Stimulated activated naive CD8-positive, alpha-beta T cell treated with anti-CD3 and anti-CD28 coated beads, Interleukin-15, Interleukin-2, amounts not matched to agents 100 ng/mL and 50 ng/mL, for 24 hours (primary cell): ENCODE measurements at regions not wholly inside any gene's neighbourhood (a gene's known extent, or its start where the extent isn't known, plus 50 kb on each side); places are given as distances from the start of the nearest gene placed in this dataset.
A peak's percentile ranks its signal among the peaks of the same experiment; 100 is the strongest.
"Not testable (repeated sequence)": the region's sequence is repeated elsewhere in the genome, so short reads cannot be mapped to it uniquely, and the experiment has no call there.

Experiments used
- H3K27ac Mint-ChIP-seq: one replicate; pipeline ENCODE4 v1.8.0; 2021; ENCODE audit warnings: mild to moderate bottlenecking, mixed read lengths
- H3K27me3 Mint-ChIP-seq: one replicate; pipeline ENCODE4 v1.8.0; 2021; ENCODE audit warnings: mixed read lengths
- H3K36me3 Mint-ChIP-seq: one replicate; pipeline ENCODE4 v1.8.0; 2021; ENCODE audit warnings: low read depth, mixed read lengths
- H3K4me1 Mint-ChIP-seq: one replicate; pipeline ENCODE4 v1.8.0; 2021; ENCODE audit warnings: low read depth, mixed read lengths
- H3K4me3 Mint-ChIP-seq: one replicate; pipeline ENCODE4 v1.8.0; 2021; ENCODE audit warnings: mild to moderate bottlenecking, mixed read lengths
- H3K9me3 Mint-ChIP-seq: one replicate; pipeline ENCODE4 v1.8.0; 2021; ENCODE audit warnings: mixed read lengths

DNA sequence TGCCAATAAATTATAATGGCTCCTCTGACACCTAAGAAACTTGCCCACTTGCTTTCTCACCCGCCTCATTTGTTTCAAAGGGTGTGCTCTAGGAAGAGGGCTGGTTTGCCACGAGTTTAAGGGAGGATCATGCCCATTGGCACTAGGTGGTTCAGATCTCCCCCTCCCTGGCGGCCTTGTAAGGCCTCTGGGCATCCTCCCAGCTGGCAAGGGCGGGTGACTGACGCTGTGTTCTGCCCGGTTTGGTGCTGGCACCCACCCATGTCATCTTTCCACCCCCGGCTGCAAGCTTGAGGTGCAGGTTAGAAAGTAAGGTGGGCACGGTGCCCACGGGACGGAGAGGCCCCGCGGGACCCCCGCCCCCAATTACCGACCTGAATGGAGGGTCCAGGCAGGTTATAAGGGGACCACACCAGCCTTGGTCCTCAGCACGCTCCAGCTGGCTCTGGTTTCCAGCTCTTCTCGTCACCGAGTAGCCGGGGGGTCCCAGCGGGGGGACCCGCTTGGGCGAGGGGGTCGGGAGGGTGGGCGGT, 90.4 kb downstream of the PTPRS start:
- peaks cover 9% of the 10 kb centered on the region for H3K4me1 Mint-ChIP-seq
- H3K27ac Mint-ChIP-seq = no peak overlapping the region
- H3K27me3 Mint-ChIP-seq = peaks cover 19% of the 10 kb centered on the region
- H3K9me3 Mint-ChIP-seq = peaks cover 4% of the 10 kb centered on the region
- no peak overlapping the region for H3K4me3 Mint-ChIP-seq
- H3K36me3 Mint-ChIP-seq = no peaks in the 10 kb centered on the region

DNA sequence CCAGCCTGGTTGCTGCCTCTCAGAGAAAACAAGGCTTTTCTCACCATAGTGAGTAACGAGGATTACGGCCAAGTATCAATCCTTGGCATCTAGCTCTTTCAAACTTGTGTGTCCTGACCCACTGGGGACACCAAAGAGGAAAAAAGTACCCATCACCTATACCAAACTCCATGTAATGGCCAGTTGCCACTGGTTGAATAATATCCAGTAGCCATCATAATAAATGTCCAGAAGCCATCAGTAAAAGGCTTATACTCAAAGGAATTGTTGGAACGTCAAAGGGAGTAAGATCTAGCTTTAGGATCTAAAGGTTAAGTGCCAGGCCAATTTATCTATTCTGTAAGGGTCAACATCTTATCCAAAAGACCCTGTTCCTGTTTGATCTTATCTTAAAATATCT, 91.1 kb downstream of the PTPRS start:
- Mint-ChIP-seq H3K36me3 (no peaks in the 10 kb centered on the region), H3K9me3 (no peaks in the 10 kb centered on the region), H3K4me1 (peaks cover 9% of the 10 kb centered on the region), H3K27ac (no peak overlapping the region), H3K4me3 (no peak overlapping the region), H3K27me3 (peaks cover 19% of the 10 kb centered on the region)

DNA sequence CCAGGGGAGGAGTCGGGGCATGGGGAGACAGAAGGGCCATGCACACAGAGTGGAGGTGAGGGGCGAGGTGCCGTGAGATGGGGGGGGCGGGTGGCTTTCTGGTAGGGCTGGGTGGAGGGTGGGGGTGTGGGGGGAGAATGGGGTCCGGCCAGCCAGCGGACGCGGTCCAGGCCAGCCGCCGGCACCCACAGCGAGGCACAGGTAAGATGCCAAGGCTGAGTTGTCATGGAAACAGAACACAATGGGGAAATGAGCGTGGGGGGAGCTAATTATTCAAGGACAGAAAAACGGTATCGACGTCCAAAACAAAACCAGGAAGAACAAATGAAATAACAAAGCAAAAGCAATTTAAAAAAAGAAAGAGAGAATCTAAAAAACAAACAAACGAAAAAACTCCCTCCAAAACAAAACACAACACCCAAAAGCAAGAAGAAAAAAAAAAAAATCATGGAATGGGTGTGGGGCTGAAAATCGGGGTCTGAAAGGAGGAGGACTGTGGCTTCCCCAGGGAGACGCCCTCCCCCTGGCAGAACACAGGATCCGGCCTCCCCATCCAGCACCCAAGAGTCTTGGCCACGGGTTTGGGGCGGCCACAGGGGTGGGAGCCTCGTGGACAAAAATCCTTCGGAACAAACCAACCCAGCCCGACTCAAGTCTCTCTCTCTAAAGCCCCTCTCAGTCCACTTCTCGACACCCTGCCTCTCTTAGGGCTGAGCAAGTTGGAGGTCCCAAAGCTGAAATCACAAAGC, 92.5 kb downstream of the PTPRS start:
- Mint-ChIP-seq H3K27me3 (peaks cover 19% of the 10 kb centered on the region), H3K9me3 (no peaks in the 10 kb centered on the region), H3K36me3 (no peaks in the 10 kb centered on the region), H3K4me1 (peaks cover 9% of the 10 kb centered on the region), H3K27ac (no peak overlapping the region), H3K4me3 (no peak overlapping the region)

DNA sequence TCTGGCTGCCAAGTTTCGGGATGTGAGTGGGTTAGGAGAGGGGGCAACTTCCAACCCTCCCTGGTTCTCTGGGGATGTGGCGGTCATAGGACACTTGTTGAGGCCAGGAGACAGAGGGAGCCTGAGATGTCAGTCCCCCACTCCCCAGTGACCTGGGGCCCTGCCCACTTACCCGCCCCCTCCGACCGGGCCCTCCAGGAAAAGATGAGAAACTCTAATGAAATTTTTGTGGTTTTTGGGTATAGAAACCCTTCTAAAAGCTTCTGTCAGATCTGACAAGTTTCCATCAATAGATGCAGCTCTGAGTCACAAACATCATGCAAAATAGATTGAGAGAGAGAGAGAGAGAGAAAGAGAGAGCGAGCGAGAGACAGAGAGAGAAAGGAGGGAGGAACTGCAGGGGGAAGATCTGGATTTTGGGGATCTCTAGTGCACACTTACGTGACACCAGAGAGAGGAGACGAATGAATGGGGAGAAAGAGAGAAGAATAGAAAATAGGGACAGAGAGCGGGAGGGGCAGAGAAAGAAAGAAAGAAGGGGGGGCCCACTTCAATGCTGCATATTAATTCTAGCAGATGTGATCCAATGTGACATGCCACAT, 94.0 kb downstream of the PTPRS start:
- Mint-ChIP-seq H3K27ac (peak overlapping the region; percentile 56), H3K4me3 (peak overlapping the region; percentile 2), H3K27me3 (peaks cover 19% of the 10 kb centered on the region), H3K4me1 (peaks cover 9% of the 10 kb centered on the region), H3K36me3 (no peaks in the 10 kb centered on the region), H3K9me3 (no peaks in the 10 kb centered on the region)

DNA sequence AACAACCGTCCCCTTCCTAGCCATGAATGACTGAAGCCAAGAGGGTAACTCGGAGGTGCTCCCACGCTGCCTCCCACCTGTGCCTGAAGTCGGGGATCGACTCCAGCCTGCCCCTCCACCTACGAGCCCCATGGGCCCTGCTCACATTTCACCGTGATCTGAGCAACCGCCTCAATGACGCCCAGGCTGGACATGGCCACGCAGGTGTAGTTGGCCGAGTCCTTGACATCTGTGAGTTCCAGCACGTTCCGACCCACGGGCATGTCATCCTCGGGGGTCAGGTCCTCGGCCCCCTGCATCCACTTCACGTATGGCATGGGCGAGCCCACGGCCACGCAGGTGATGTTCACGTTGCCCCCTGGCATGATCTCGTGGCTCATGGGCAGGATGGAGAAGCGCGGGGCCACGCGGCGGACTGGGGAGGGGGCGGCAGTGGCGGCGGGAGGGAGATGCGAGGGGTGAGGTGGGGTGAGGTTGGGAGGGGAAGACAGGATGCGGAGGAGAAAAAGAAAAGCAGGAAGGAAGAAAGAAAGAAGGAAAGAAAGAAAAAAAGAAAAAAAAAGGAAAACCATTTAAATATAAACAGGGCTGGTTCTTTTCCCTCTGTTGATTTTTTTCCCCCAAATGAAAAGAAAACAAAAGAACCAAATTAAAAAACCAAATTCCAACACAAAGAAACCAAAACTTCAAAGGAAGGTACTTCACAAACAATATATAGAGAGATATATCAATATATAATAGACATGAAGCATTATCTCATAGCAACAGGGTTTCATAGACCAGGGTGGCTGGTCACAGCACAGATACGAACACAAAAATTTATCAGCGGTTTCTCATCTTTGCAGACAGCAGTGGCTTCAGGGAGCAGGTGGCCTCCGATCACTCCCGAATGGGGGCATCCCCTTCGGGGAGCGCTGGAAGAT, 94.7 kb downstream of the PTPRS start:
- Mint-ChIP-seq H3K4me1 (peaks cover 9% of the 10 kb centered on the region), H3K27ac (peak overlapping the region; percentile 56), H3K27me3 (peaks cover 19% of the 10 kb centered on the region), H3K36me3 (no peaks in the 10 kb centered on the region), H3K9me3 (no peaks in the 10 kb centered on the region), H3K4me3 (no peak overlapping the region)

DNA sequence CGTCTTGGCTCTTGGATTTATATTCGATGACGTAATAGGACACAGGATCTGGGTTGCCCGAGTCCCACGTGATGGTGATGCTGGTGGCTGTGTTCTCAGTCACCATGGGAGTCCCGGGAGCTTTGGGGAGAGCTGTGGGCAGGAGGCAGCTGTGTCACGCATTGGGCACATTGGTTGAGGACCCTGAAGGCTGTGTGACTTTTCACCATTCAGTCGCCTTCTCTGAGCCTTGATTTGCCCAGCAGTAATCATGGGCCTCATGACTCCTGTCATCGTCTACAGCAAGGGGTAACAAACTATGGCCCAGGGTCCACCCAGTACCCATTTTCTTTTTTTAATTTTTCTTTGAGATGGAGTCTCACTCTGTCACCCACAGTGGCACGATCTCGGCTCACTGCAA, 96.3 kb downstream of the PTPRS start:
- peaks cover 9% of the 10 kb centered on the region for H3K4me1 Mint-ChIP-seq
- no peak overlapping the region for H3K4me3 Mint-ChIP-seq
- no peak overlapping the region for H3K27ac Mint-ChIP-seq
- peaks cover 13% of the 10 kb centered on the region for H3K27me3 Mint-ChIP-seq
- no peaks in the 10 kb centered on the region for H3K36me3 Mint-ChIP-seq
- H3K9me3 Mint-ChIP-seq = no peaks in the 10 kb centered on the region

DNA sequence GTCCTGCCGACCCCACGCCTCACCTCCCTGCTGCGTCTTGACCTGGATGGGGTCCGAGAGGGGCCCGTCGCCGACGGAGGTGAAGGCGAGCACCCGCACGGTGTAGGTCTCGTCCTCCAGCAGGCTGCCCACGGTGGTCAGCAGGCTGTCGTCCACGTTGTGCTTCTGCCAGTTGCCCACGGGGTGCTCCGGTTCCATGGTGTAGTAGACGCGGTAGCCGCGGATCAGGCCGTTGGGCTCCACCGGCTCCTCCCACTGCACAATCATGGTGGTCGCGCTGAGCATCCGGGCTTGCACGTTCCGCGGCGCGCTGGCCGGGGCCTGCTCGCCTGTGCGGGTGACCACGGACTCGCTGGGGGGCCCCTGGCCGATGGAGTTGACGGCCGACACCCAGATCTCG, 96.7 kb downstream of the PTPRS start:
- Mint-ChIP-seq H3K27ac (no peak overlapping the region), H3K27me3 (peaks cover 11% of the 10 kb centered on the region), H3K4me1 (peaks cover 9% of the 10 kb centered on the region), H3K36me3 (no peaks in the 10 kb centered on the region), H3K9me3 (no peaks in the 10 kb centered on the region), H3K4me3 (no peak overlapping the region)

DNA sequence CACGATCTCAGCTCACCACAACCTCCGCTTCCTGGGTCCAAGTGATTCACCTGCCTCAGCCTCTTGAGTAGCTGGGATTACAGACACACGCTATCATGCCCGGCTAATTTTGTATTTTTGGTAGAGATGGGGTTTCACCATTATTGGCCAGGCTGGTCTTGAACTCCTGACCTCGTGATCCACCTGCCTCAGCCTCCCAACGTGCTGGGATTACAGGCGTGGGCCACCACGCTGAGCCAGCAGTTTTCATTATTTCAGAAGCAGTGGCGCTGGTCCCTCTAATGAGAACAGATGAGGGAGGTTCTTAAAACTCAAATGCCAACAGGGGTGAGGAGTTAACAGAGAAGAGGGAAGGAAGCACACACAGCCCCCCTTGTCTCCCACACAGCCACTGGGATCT, 98.7 kb downstream of the PTPRS start:
- H3K4me1 Mint-ChIP-seq, H3K4me3 Mint-ChIP-seq, H3K27ac Mint-ChIP-seq, H3K9me3 Mint-ChIP-seq, H3K36me3 Mint-ChIP-seq, H3K27me3 Mint-ChIP-seq: not testable (repeated sequence)

DNA sequence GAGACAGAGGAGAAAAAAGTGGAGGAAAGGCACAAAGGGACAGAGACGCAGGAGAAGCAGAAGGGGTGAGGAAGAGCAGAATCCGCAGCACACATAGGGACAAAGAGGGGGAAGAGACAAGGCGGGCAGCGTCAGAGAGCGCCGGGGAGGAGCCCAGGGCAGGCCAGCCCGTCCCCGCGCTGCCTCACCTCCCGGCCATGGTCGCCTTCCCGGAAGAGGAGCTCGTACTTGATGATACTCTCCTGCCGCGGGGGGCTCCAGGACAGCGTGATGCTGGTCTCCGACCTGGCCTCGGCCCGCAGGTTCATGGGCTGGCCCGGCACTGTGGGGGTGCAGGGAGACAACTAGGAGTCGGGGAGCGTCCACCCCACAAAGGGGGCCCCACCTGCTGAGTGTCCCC, 100.6 kb downstream of the PTPRS start:
- Mint-ChIP-seq H3K4me3 (no peak overlapping the region), H3K27me3 (no peaks in the 10 kb centered on the region), H3K4me1 (no peaks in the 10 kb centered on the region), H3K36me3 (no peaks in the 10 kb centered on the region), H3K9me3 (no peaks in the 10 kb centered on the region), H3K27ac (no peak overlapping the region)

DNA sequence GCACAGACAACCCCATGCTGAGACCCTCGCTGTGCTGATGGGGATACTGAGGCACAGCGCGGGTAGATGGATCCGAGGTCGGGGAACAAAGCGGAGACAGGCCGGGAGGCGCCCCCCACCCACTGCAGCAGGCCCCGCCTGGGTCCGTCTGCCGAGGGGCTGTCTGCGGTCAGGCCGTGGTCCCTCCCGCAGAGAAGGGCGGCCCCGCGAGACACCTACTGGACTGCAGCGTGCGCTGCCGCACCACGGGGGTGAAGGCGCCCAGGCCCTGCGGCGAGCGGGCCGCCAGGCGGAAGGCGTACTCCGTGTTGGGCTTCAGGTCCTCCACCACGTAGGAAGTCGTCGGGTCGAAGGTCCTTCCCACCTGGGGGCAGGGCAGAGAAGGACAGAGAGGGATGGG, 101.9 kb downstream of the PTPRS start:
- H3K4me1 Mint-ChIP-seq = no peaks in the 10 kb centered on the region
- H3K36me3 Mint-ChIP-seq = no peaks in the 10 kb centered on the region
- no peak overlapping the region for H3K4me3 Mint-ChIP-seq
- no peaks in the 10 kb centered on the region for H3K9me3 Mint-ChIP-seq
- H3K27me3 Mint-ChIP-seq = no peaks in the 10 kb centered on the region
- no peak overlapping the region for H3K27ac Mint-ChIP-seq

DNA sequence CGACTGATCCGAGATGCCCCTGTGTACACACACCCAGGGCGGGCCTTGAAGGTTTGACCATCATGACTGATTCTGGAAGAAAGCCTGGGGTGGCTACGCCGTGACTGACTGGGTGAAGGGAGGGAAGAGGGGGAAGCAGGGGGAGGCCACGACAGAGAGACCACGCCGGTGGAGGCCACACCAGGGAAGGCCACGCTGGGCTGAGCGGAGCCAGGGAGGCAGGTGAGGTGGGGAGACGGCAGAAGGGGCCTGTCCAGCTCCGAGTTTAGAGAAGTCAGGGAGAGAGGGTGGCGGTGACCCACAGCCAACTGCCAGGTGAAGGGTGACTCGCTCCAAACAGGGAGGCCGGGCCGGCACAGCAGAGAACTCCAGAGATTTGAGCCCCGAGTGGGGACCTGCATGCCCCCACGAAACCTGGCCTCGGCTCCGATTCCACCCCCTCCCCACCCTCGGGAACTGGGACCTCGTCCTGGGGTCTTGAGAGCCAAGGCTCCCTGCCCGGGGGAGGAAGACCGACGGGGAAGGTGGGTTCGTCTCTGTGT, 102.6 kb downstream of the PTPRS start:
- Mint-ChIP-seq H3K36me3 (no peaks in the 10 kb centered on the region), H3K4me1 (no peaks in the 10 kb centered on the region), H3K4me3 (no peak overlapping the region), H3K27me3 (no peaks in the 10 kb centered on the region), H3K9me3 (no peaks in the 10 kb centered on the region), H3K27ac (no peak overlapping the region)

DNA sequence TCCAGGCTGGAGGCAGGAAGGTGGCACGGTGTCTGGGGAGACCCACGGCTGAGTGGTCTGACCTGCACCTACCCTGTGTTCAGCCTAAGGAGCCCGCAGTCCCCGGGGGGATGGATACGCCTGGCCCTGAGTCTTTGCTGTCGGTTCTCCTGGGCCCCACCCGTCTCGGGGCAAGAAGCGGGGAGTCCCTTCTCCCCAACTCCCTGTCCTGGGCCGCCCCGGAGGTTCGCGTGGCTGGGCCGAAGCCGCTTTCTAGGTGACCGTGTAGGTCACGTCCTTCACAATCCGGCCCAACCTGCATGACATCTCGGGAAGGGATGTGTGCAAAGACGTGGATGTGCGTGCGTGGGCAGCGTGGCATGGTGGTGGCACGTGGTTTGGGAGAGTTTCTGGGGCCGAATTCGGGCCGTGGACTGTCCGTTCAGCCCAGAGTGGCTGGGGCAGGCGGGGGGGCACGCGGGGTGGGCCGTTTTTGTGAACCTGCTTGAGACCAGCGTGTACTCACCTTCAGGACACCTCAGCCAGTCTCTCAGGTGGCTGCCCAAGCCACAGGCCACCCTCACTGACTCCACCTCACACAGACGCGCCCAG, 103.3 kb downstream of the PTPRS start:
- Mint-ChIP-seq H3K4me3 (no peak overlapping the region), H3K36me3 (no peaks in the 10 kb centered on the region), H3K27ac (no peak overlapping the region), H3K4me1 (no peaks in the 10 kb centered on the region), H3K9me3 (no peaks in the 10 kb centered on the region), H3K27me3 (no peaks in the 10 kb centered on the region)

DNA sequence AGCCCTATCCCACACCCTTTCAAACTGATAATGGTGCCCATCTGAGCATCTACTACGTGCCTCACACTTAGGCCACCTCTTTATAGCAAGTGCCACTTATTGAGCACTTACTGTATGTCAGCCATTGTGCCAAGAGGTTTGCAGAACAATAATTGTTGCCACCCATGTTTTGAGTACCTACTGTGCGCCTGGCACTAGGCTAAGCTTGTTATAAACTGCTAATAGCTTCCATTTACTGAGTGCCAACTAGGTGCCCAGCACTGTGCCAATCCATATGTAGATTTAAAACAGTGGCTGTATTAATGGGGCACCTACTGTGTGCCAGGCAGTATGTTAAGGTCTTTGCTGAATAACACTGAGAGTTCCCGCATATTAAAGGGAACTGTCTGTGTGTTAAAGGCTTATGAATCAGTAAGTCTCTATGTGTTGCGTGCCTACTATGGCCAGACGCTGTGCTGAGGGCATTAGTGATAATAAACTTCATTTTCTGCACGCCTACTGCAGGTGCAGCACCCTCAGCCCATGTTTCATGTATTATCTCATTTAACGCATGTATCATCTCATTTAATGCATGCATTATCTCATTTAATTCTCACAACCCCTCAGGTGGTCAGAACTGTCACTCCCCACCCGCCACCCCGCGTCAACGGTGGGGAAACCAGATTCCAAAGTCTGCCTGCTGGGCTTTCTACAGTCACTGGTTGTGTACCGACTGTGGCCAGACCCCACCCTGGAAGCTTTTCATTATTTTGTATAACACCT, 105.0 kb downstream of the PTPRS start:
- no peaks in the 10 kb centered on the region for H3K4me1 Mint-ChIP-seq
- H3K36me3 Mint-ChIP-seq = no peaks in the 10 kb centered on the region
- no peaks in the 10 kb centered on the region for H3K9me3 Mint-ChIP-seq
- H3K27me3 Mint-ChIP-seq = peaks cover 2% of the 10 kb centered on the region
- no peak overlapping the region for H3K4me3 Mint-ChIP-seq
- H3K27ac Mint-ChIP-seq = no peak overlapping the region

DNA sequence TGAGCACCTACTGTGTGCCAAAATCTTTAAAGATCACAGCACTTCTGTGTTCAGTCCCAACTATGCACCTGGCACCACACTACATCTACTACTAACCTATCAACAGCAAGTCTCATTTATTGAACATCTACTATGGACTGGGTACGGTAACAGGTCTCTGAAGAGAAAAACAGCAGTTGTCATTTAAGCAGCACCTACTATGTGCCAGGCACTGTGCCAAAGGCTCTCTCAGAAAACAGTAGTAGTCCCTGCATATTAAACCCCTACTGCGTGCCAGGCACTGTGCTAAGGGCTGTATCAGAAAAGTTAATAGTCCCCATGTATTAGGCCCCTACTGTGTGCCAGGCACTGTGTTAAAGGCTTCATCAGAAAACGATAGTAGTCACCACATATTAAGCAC, 106.2 kb downstream of the PTPRS start:
- H3K36me3 Mint-ChIP-seq = no peaks in the 10 kb centered on the region
- peaks cover 8% of the 10 kb centered on the region for H3K27me3 Mint-ChIP-seq
- H3K4me3 Mint-ChIP-seq = no peak overlapping the region

More for the DNA sequence above, 106.2 kb downstream of the PTPRS start:
- no peak overlapping the region for H3K27ac Mint-ChIP-seq
- peaks cover 3% of the 10 kb centered on the region for H3K4me1 Mint-ChIP-seq
- H3K9me3 Mint-ChIP-seq = no peaks in the 10 kb centered on the region
